Omental fat pad (tissue), 3 donors: ENCODE measurements at regions not wholly inside any gene's neighbourhood (a gene's known extent, or its start where the extent isn't known, plus 50 kb on each side); places are given as distances from the start of the nearest gene placed in this dataset.

Experiments
- ATAC-seq: fragments of 150-250 bp; one replicate; pipeline ENCODE4 v1.9.1; 2016; ENCODE audit warnings: mild to moderate bottlenecking, moderate library complexity; ENCODE audit not compliant: low FRiP score
- DNase-seq: peaks from one replicate; pipeline ENCODE4 v3.0.0-alpha.2; 2019; ENCODE audit warnings: low spot score
- CTCF ChIP-seq, 3 donors: fragments of 450-650 bp; IDR thresholded peaks; one replicate each; pipeline ENCODE4 v1.5.1; 2016 to 2017; ENCODE audit warnings: antibody characterized with exemption in 3 of 3, mild to moderate bottlenecking in 3 of 3, moderate library complexity in 2 of 3

DNA sequence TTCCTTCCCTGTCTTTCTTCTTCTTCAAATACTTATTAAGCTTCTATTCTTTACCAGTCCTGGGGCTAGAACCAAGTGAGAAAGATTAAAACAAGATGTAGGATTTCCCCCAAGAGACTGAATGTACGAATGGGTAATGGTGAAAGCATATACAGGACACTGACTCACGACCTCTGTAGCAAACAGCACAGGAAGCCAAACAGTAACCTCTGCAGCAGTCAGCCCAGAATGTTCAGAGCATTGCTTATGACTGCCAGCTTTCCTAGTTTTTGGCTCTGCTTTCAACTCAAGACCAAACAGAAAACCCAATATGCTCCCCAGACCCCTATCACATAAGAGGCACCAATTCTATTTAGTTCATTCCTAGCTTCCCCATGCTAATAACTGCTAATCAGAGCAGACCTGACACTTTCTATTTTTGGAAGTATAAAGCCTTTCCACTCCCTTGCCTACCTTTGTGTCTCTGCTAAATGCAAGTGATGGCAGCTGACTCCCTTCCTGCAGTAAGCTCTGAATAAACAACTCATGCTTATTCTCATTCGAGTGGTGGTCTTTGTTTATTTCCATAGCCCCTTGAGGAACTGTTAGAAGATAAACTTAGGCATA is 690.6 kb downstream of the EPM2A start:
- DNase-seq (no peak), ATAC-seq (no peak)
- TF ChIP-seq CTCF (IDR thresholded peaks at IDR 0.05), result no peak

GRCh38 chr6:145045582-145045981 is 689.7 kb downstream of the EPM2A start:
- TF ChIP-seq CTCF (IDR thresholded peaks at IDR 0.05), result no peak
- ATAC-seq (no peak), DNase-seq (no peak)

GRCh38 chr6:145047891-145048290 is 687.4 kb downstream of the EPM2A start:
- no peak for DNase-seq
- TF ChIP-seq CTCF (IDR thresholded peaks at IDR 0.05), result no peak
- ATAC-seq, result no peak

DNA sequence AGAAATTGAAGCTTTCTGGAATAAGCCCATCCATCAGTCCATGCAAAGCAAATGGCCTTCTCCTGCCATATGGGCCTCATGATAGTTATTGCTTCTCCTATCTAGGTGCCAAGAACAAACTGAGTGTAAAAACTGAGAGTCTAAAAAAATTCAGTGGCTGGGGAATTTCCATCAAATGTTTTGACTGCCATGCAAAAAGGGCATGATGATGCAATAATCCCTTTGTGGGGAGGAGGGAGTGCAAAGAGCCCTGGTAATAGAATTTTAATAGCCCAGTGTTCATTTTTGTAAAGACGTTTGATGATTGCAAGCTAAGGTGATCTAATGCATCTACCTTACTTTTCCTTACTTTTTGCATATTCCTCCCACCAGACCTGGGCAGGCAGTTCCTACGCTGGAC is 683.7 kb downstream of the EPM2A start:
- no peak for DNase-seq
- no peak for ATAC-seq
- TF ChIP-seq CTCF (IDR thresholded peaks at IDR 0.05), result no peak

DNA sequence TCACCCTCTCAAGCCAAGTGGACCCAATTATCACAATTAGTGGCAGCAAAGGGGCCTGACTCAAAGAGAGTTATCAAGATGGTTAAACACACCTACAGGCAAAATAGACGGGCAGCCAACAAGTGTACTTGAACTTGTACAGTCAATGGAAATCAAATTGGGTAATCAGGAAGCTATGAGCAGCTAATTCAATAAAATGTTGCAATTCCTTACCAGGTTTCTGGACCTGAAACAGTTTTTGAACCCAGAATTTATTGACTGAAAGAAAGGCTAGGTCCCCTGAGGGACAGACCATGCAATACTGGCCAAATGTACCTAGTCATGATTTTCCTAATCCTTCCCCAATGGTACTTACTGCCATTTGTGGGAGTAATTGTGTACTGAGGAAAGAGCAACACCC is 679.8 kb downstream of the EPM2A start:
- TF ChIP-seq CTCF (IDR thresholded peaks at IDR 0.05), result no peak
- ATAC-seq (no peak), DNase-seq (no peak)

DNA sequence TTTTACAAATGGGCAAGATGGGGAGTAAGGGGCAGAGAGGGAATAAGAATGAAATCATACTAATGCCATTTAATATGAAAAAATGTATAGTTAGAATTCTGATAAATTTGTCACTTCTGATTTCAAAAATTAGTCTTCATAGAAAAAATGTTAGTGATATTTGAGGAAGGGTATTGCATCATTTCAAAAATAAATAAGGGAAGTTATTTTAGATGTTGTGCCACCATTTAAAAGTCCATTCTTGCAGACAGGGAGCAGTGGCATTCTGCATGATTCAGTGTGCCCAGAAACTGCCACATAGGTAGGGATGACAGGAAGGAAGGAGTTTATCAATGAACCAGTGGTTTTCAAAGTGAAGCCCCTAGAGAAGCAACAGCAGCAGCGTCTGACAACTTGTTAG is 674.6 kb downstream of the EPM2A start:
- no peak for DNase-seq
- ATAC-seq, result no peak
- no peak for TF ChIP-seq CTCF (IDR thresholded peaks at IDR 0.05)

GRCh38 chr6:145063091-145063490 is 672.2 kb downstream of the EPM2A start:
- DNase-seq, result no peak
- TF ChIP-seq CTCF (IDR thresholded peaks at IDR 0.05), result no peak
- ATAC-seq, result no peak
